ENCODE measurements at regions not wholly inside any gene's neighbourhood (a gene's known extent, or its start where the extent isn't known, plus 50 kb on each side); places are given as distances from the start of the nearest gene placed in this dataset.

- peak in 1 of 2 donors; percentile 43 for TF ChIP-seq EP300 (IDR thresholded peaks at IDR 0.05)
- no peak for TF ChIP-seq POLR2A (IDR thresholded peaks at IDR 0.05)
Measured at GRCh38 chr20:53869466-53870258, 200.7 kb downstream of the BCAS1 start.
